Activated naive CD8-positive, alpha-beta T cell treated with anti-CD3 and anti-CD28 coated beads, Interleukin-2, amount 50 U/mL, for 24 hours (primary cell): ENCODE measurements at regions not wholly inside any gene's neighbourhood (a gene's known extent, or its start where the extent isn't known, plus 50 kb on each side); places are given as distances from the start of the nearest gene placed in this dataset.
A peak's percentile ranks its signal among the peaks of the same experiment; 100 is the strongest.

Experiments
- ATAC-seq: fragments of 150-1000 bp; cut with Tn5 transposase; one replicate; pipeline ENCODE4 v1.10.0; 2021
- DNase-seq: peaks from one replicate; pipeline ENCODE4 v3.0.0; 2021
- H3K27ac Mint-ChIP-seq: one replicate; pipeline ENCODE4 v1.8.0; 2021; ENCODE audit warnings: mild to moderate bottlenecking, mixed read lengths
- H3K27me3 Mint-ChIP-seq: one replicate; pipeline ENCODE4 v1.8.0; 2021; ENCODE audit warnings: mixed read lengths
- H3K36me3 Mint-ChIP-seq: one replicate; pipeline ENCODE4 v1.8.0; 2021; ENCODE audit warnings: low read depth, mixed read lengths
- H3K4me1 Mint-ChIP-seq: one replicate; pipeline ENCODE4 v1.8.0; 2021; ENCODE audit warnings: mixed read lengths
- H3K4me3 Mint-ChIP-seq: one replicate; pipeline ENCODE4 v1.8.0; 2021; ENCODE audit warnings: mild to moderate bottlenecking, moderate library complexity, mixed read lengths
- H3K9me3 Mint-ChIP-seq: one replicate; pipeline ENCODE4 v1.8.0; 2021; ENCODE audit warnings: mixed read lengths

- no peak for DNase-seq
- peak; percentile 83 for ATAC-seq
- Mint-ChIP-seq H3K9me3 (peaks cover 6% of the 10 kb centered on the region), H3K36me3 (no peaks in the 10 kb centered on the region), H3K27me3 (no peaks in the 10 kb centered on the region), H3K27ac (peak overlapping the region; percentile 87), H3K4me1 (peaks cover 49% of the 10 kb centered on the region), H3K4me3 (peak overlapping the region; percentile 33)
These were observed 257.3 kb upstream of the CXCR4 start for GRCh38 chr2:136375017-136375901.

- DNase-seq = no peak
- Mint-ChIP-seq H3K4me1 (peaks cover 48% of the 10 kb centered on the region), H3K27ac (no peak overlapping the region), H3K36me3 (no peaks in the 10 kb centered on the region), H3K9me3 (peaks cover 6% of the 10 kb centered on the region), H3K4me3 (no peak overlapping the region), H3K27me3 (no peaks in the 10 kb centered on the region)
- no peak for ATAC-seq
These were observed 255.9 kb upstream of the CXCR4 start for GRCh38 chr2:136373841-136374240.

- H3K4me3 Mint-ChIP-seq = no peak overlapping the region
- H3K36me3 Mint-ChIP-seq = no peaks in the 10 kb centered on the region
- peaks cover 6% of the 10 kb centered on the region for H3K9me3 Mint-ChIP-seq
- H3K27me3 Mint-ChIP-seq = no peaks in the 10 kb centered on the region
- H3K4me1 Mint-ChIP-seq = peaks cover 39% of the 10 kb centered on the region
- no peak for DNase-seq
- H3K27ac Mint-ChIP-seq = no peak overlapping the region
- no peak for ATAC-seq
These were observed 255.1 kb upstream of the CXCR4 start for GRCh38 chr2:136373029-136373428.

GRCh38 chr2:136363900-136364299 lies 246.0 kb upstream of the CXCR4 start:
- DNase-seq (no peak), ATAC-seq (no peak)
- Mint-ChIP-seq H3K36me3 (peaks cover 2% of the 10 kb centered on the region), H3K4me3 (no peak overlapping the region), H3K9me3 (peaks cover 8% of the 10 kb centered on the region), H3K4me1 (peaks cover 51% of the 10 kb centered on the region), H3K27me3 (peaks cover 23% of the 10 kb centered on the region), H3K27ac (no peak overlapping the region)

GRCh38 chr2:136363470-136363869 lies 245.5 kb upstream of the CXCR4 start:
- H3K36me3 Mint-ChIP-seq = peaks cover 2% of the 10 kb centered on the region
- no peak overlapping the region for H3K27ac Mint-ChIP-seq
- no peak overlapping the region for H3K4me3 Mint-ChIP-seq
- DNase-seq (no peak), ATAC-seq (no peak)
- H3K27me3 Mint-ChIP-seq = peaks cover 23% of the 10 kb centered on the region
- H3K4me1 Mint-ChIP-seq = peaks cover 55% of the 10 kb centered on the region
- peaks cover 8% of the 10 kb centered on the region for H3K9me3 Mint-ChIP-seq

- peak overlapping the region; percentile 12 for H3K4me3 Mint-ChIP-seq
- H3K27me3 Mint-ChIP-seq = peaks cover 22% of the 10 kb centered on the region
- peak overlapping the region; percentile 37 for H3K27ac Mint-ChIP-seq
- H3K9me3 Mint-ChIP-seq = peaks cover 6% of the 10 kb centered on the region
- H3K4me1 Mint-ChIP-seq = peaks cover 62% of the 10 kb centered on the region
- DNase-seq (no peak), ATAC-seq (peak; percentile 83)
- H3K36me3 Mint-ChIP-seq = peaks cover 1% of the 10 kb centered on the region
These were observed 244.9 kb upstream of the CXCR4 start for GRCh38 chr2:136362676-136363390.

GRCh38 chr2:136361521-136361920 lies 243.6 kb upstream of the CXCR4 start:
- Mint-ChIP-seq H3K36me3 (no peaks in the 10 kb centered on the region), H3K9me3 (no peaks in the 10 kb centered on the region), H3K27me3 (peaks cover 19% of the 10 kb centered on the region), H3K27ac (peak overlapping the region; percentile 17), H3K4me3 (no peak overlapping the region), H3K4me1 (peaks cover 67% of the 10 kb centered on the region)
- DNase-seq (no peak), ATAC-seq (peak; percentile 38)

- ATAC-seq (no peak), DNase-seq (no peak)
- Mint-ChIP-seq H3K27ac (peak overlapping the region; percentile 17), H3K9me3 (no peaks in the 10 kb centered on the region), H3K4me1 (peaks cover 74% of the 10 kb centered on the region), H3K27me3 (peaks cover 19% of the 10 kb centered on the region), H3K36me3 (no peaks in the 10 kb centered on the region), H3K4me3 (no peak overlapping the region)
These were observed 242.8 kb upstream of the CXCR4 start for GRCh38 chr2:136360790-136361189.

- peak; percentile 69 for ATAC-seq
These were observed 241.4 kb upstream of the CXCR4 start for GRCh38 chr2:136359121-136359965.

GRCh38 chr2:136358576-136358975 lies 240.6 kb upstream of the CXCR4 start:
- Mint-ChIP-seq H3K4me3 (no peak overlapping the region), H3K9me3 (no peaks in the 10 kb centered on the region), H3K27me3 (peaks cover 6% of the 10 kb centered on the region), H3K27ac (peak overlapping the region; percentile 83), H3K36me3 (no peaks in the 10 kb centered on the region), H3K4me1 (peaks cover 71% of the 10 kb centered on the region)
- DNase-seq (no peak), ATAC-seq (no peak)

More at GRCh38 chr2:136359121-136359965, 241.4 kb upstream of the CXCR4 start:
- Mint-ChIP-seq H3K27me3 (peaks cover 13% of the 10 kb centered on the region), H3K27ac (peak overlapping the region; percentile 83), H3K4me3 (peak overlapping the region; percentile 44), H3K36me3 (no peaks in the 10 kb centered on the region), H3K9me3 (no peaks in the 10 kb centered on the region), H3K4me1 (peaks cover 77% of the 10 kb centered on the region)
- DNase-seq = no peak

- Mint-ChIP-seq H3K27ac (no peak overlapping the region), H3K4me1 (peaks cover 56% of the 10 kb centered on the region), H3K4me3 (no peak overlapping the region), H3K36me3 (no peaks in the 10 kb centered on the region), H3K9me3 (no peaks in the 10 kb centered on the region), H3K27me3 (peaks cover 4% of the 10 kb centered on the region)
- ATAC-seq (no peak), DNase-seq (no peak)
These were observed 239.0 kb upstream of the CXCR4 start for GRCh38 chr2:136357007-136357380.

- ATAC-seq (peak; percentile 58), DNase-seq (no peak)
- H3K9me3 Mint-ChIP-seq = no peaks in the 10 kb centered on the region
- H3K27ac Mint-ChIP-seq = no peak overlapping the region
- H3K27me3 Mint-ChIP-seq = peaks cover 4% of the 10 kb centered on the region
- no peak overlapping the region for H3K4me3 Mint-ChIP-seq
- no peaks in the 10 kb centered on the region for H3K36me3 Mint-ChIP-seq
- H3K4me1 Mint-ChIP-seq = peaks cover 56% of the 10 kb centered on the region
These were observed 238.4 kb upstream of the CXCR4 start for GRCh38 chr2:136356125-136357006.

GRCh38 chr2:136351684-136352083 lies 233.7 kb upstream of the CXCR4 start:
- Mint-ChIP-seq H3K4me1 (peaks cover 20% of the 10 kb centered on the region), H3K27me3 (peaks cover 2% of the 10 kb centered on the region), H3K9me3 (peaks cover 15% of the 10 kb centered on the region), H3K36me3 (no peaks in the 10 kb centered on the region), H3K4me3 (no peak overlapping the region), H3K27ac (no peak overlapping the region)
- peak; percentile 55 for ATAC-seq
- DNase-seq = no peak
